ENCODE measurements at regions not wholly inside any gene's neighbourhood (a gene's known extent, or its start where the extent isn't known, plus 50 kb on each side); places are given as distances from the start of the nearest gene placed in this dataset.

DNA sequence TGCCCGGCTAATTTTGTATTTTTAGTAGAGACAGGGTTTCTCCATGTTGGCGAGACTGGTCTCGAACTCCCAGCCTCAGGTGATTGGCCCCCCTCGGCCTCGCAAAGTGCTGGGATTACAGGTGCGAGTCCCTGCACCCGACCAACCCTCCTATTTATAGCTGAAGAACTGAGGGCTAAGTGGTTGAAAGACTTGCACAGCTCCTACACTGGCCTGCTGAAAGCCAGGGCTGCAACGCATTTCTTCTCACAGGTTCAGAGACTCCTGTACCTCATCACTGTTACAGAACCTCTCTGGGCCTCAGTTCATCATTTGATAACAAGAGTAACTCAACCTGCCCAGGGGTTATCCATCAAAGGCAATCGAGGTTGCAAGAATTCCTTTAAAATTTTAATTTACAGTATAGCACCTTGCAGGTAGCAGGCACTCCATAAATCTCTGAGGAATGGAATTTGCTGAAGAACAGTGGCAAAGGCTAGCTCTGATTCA lies 626.5 kb upstream of the TBL1XR1 start:
- no peak overlapping the region for H3K4me3 Mint-ChIP-seq (ENCODE audit: unreplicated experiment)
- POLR2A ChIA-PET = interaction anchor here (0.7 to 3.2 kb wide), 12 partner anchors 8 to 626 kb away, joined by 3 to 21 read pairs (median 4); no protein-coding TSS in a partner anchor
- peaks cover 28% of the 10 kb centered on the region for H3K4me1 Mint-ChIP-seq (ENCODE audit: insufficient read depth, unreplicated experiment)
- no peak for TF ChIP-seq CTCF (IDR thresholded peaks at IDR 0.05; ENCODE audit: unreplicated experiment)
- H3K9me3 Mint-ChIP-seq (ENCODE audit: unreplicated experiment) = no peaks in the 10 kb centered on the region
- H3K27me3 Mint-ChIP-seq (ENCODE audit: insufficient read depth, unreplicated experiment) = no peaks in the 10 kb centered on the region
- peaks cover 5% of the 10 kb centered on the region for H3K36me3 Mint-ChIP-seq (ENCODE audit: insufficient read depth, unreplicated experiment)
- H3K27ac Mint-ChIP-seq (ENCODE audit: low read depth, unreplicated experiment) = peak overlapping the region; percentile 81
- no TSS peak for BruUV-seq (replicated peaks)
- intact Hi-C loops (cut with micrococcal nuclease) = no loop called here
- no peak for DNase-seq (ENCODE audit: unreplicated experiment)
- CTCF ChIA-PET = no interaction called here

DNA sequence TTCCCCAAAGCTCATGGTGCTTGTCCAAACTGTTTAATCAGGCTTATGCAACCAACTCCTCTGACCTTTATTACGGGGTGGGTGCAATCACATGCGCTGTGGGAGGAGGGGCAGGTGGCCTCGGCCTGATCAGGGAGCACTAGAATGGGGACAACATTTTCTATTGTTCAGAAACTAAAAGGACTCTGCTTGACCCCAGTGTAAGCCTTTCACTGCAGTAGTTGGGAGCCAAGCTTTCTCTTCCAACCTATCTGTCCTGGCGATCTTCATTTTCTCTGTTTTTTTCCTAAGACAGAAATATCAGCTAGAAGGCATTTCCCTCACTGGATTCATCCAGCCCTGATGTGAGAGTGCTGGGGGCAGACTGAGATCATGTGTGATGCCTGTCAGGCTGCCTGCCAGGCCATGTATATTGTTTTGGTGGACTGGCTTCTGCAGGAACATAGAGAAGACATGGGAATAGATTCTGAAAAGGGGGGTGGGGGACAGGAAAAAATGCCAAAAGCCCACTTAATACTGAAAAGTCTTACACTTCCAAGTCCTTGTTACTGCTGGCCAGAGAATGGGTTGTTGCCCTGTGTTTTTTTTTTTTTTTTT lies 627.0 kb upstream of the TBL1XR1 start:
- peak overlapping the region; percentile 81 for H3K27ac Mint-ChIP-seq (ENCODE audit: low read depth, unreplicated experiment)
- H3K9me3 Mint-ChIP-seq (ENCODE audit: unreplicated experiment) = no peaks in the 10 kb centered on the region
- peaks cover 5% of the 10 kb centered on the region for H3K36me3 Mint-ChIP-seq (ENCODE audit: insufficient read depth, unreplicated experiment)
- CTCF ChIA-PET = interaction anchor here (1.6 kb wide), 1 partner anchor 9 kb away, joined by 4 read pairs; no protein-coding TSS in a partner anchor
- H3K4me1 Mint-ChIP-seq (ENCODE audit: insufficient read depth, unreplicated experiment) = peaks cover 28% of the 10 kb centered on the region
- POLR2A ChIA-PET = interaction anchor here (0.7 to 3.2 kb wide), 12 partner anchors 9 to 626 kb away, joined by 3 to 21 read pairs (median 4); no protein-coding TSS in a partner anchor
- H3K27me3 Mint-ChIP-seq (ENCODE audit: insufficient read depth, unreplicated experiment) = no peaks in the 10 kb centered on the region
- no peak overlapping the region for H3K4me3 Mint-ChIP-seq (ENCODE audit: unreplicated experiment)
- intact Hi-C loops (cut with micrococcal nuclease) = no loop called here
- DNase-seq (ENCODE audit: unreplicated experiment) = peak; percentile 81
- no peak for TF ChIP-seq CTCF (IDR thresholded peaks at IDR 0.05; ENCODE audit: unreplicated experiment)
- BruUV-seq (replicated peaks) = no TSS peak

DNA sequence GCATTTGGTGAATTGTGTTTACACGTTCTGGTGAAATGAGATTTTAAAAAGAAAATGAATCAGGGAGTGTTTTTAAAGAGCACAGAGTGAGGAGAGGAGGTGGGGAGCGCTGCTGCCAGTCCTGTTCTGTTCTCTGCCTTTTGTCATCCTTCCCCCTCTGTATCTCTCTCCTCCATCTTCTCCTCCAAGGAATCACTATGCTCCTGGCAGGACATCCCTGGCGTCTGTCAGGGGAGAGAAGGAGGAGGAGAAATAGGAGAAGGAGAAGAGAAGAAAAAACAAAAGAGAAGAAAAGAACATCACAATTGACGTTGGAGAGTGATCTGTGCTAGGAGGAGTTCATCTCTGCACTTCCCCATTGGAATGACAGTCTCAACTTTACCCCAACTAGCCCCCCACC lies 627.6 kb upstream of the TBL1XR1 start:
- peaks cover 5% of the 10 kb centered on the region for H3K36me3 Mint-ChIP-seq (ENCODE audit: insufficient read depth, unreplicated experiment)
- H3K27me3 Mint-ChIP-seq (ENCODE audit: insufficient read depth, unreplicated experiment) = no peaks in the 10 kb centered on the region
- no peaks in the 10 kb centered on the region for H3K9me3 Mint-ChIP-seq (ENCODE audit: unreplicated experiment)
- no peak for TF ChIP-seq CTCF (IDR thresholded peaks at IDR 0.05; ENCODE audit: unreplicated experiment)
- BruUV-seq (replicated peaks) = no TSS peak
- intact Hi-C loops (cut with micrococcal nuclease) = no loop called here
- DNase-seq (ENCODE audit: unreplicated experiment) = no peak
- no peak overlapping the region for H3K4me3 Mint-ChIP-seq (ENCODE audit: unreplicated experiment)
- ChIA-PET CTCF (interaction anchor here (0.6 to 1.6 kb wide), 5 partner anchors 10 to 776 kb away, joined by 3 to 4 read pairs (median 3); no protein-coding TSS in a partner anchor), POLR2A (interaction anchor here (0.9 to 3.2 kb wide), 4 partner anchors 9 to 82 kb away, joined by 4 to 21 read pairs (median 6); no protein-coding TSS in a partner anchor)
- H3K27ac Mint-ChIP-seq (ENCODE audit: low read depth, unreplicated experiment) = peak overlapping the region; percentile 81
- peaks cover 30% of the 10 kb centered on the region for H3K4me1 Mint-ChIP-seq (ENCODE audit: insufficient read depth, unreplicated experiment)

GRCh38 chr3:177826253-177826652 lies 629.0 kb upstream of the TBL1XR1 start:
- DNase-seq (ENCODE audit: unreplicated experiment) = no peak
- H3K4me1 Mint-ChIP-seq (ENCODE audit: insufficient read depth, unreplicated experiment) = peaks cover 40% of the 10 kb centered on the region
- no peaks in the 10 kb centered on the region for H3K9me3 Mint-ChIP-seq (ENCODE audit: unreplicated experiment)
- peaks cover 5% of the 10 kb centered on the region for H3K36me3 Mint-ChIP-seq (ENCODE audit: insufficient read depth, unreplicated experiment)
- no peak for TF ChIP-seq CTCF (IDR thresholded peaks at IDR 0.05; ENCODE audit: unreplicated experiment)
- no peaks in the 10 kb centered on the region for H3K27me3 Mint-ChIP-seq (ENCODE audit: insufficient read depth, unreplicated experiment)
- no TSS peak for BruUV-seq (replicated peaks)
- POLR2A ChIA-PET = interaction anchor here (0.6 to 3.1 kb wide), 4 partner anchors 8 to 556 kb away, joined by 3 to 34 read pairs (median 8); no protein-coding TSS in a partner anchor
- intact Hi-C loops (cut with micrococcal nuclease) = no loop called here
- CTCF ChIA-PET = interaction anchor here (0.5 to 2.0 kb wide), 7 partner anchors 9 to 501 kb away, joined by 3 to 8 read pairs (median 3); no protein-coding TSS in a partner anchor
- H3K4me3 Mint-ChIP-seq (ENCODE audit: unreplicated experiment) = no peak overlapping the region
- no peak overlapping the region for H3K27ac Mint-ChIP-seq (ENCODE audit: low read depth, unreplicated experiment)
